Kidney (tissue), 13 donors: ENCODE measurements at regions not wholly inside any gene's neighbourhood (a gene's known extent, or its start where the extent isn't known, plus 50 kb on each side); places are given as distances from the start of the nearest gene placed in this dataset.

Experiments used
- DNase-seq, 5 donors: peaks; one replicate each; pipeline ENCODE4 v3.0.0-alpha.2; 2013 to 2020
- FAIRE-seq: peaks from 2 replicates; lab custom pipeline; 2012; peaks lifted over from hg19 to GRCh38; lab: Jason Lieb, UNC
- H3K27ac ChIP-seq, 2 donors: one replicate each; pipeline ENCODE4 v1.7.0; 2013; ENCODE audit warnings: low read depth in 2 of 2, low read length in 2 of 2, inconsistent platforms in 1 of 2
- H3K27me3 ChIP-seq: one replicate; pipeline ENCODE4 v1.7.1; 2013; ENCODE audit warnings: low read length, inconsistent platforms; ENCODE audit not compliant: control insufficient read depth, insufficient read depth
- H3K36me3 ChIP-seq, 3 donors: one replicate each; pipeline versions ENCODE4 v1.7.0 to v1.7.1; 2013; ENCODE audit warnings: low read length in 3 of 3, control low read depth in 1 of 3, inconsistent platforms in 1 of 3; ENCODE audit not compliant: insufficient read depth in 3 of 3, control insufficient read depth in 2 of 3
- H3K4me1 ChIP-seq, 3 donors: one replicate each; pipeline versions ENCODE4 v1.7.0 to v1.7.1; 2013; ENCODE audit warnings: low read length in 3 of 3, inconsistent platforms in 1 of 3, low read depth in 1 of 3; ENCODE audit not compliant: control insufficient read depth in 2 of 3, insufficient read depth in 2 of 3
- H3K4me3 ChIP-seq, 3 donors: one replicate each; pipeline versions ENCODE4 v1.7.0 to v1.8.1; 2013; ENCODE audit warnings: low read length in 3 of 3, control low read depth in 1 of 3, inconsistent platforms in 1 of 3
- H3K9ac ChIP-seq, 3 donors: one replicate each; pipeline versions ENCODE4 v1.7.0 to v1.7.1; 2013; ENCODE audit warnings: low read length in 3 of 3, control low read depth in 1 of 3, inconsistent platforms in 1 of 3
- H3K9me3 ChIP-seq, 3 donors: one replicate each; pipeline versions ENCODE4 v1.7.0 to v1.7.1; 2013; ENCODE audit warnings: low read length in 3 of 3, control low read depth in 1 of 3, inconsistent platforms in 1 of 3; ENCODE audit not compliant: control insufficient read depth in 2 of 3, insufficient read depth in 1 of 3
- CTCF ChIP-seq: IDR thresholded peaks from 3 replicates; pipeline ENCODE4 v1.5.1; 2012; ENCODE audit warnings: mild to moderate bottlenecking, moderate library complexity, borderline replicate concordance; ENCODE audit not compliant: insufficient read depth; ENCODE audit errors: extremely low read depth
- intact Hi-C: fragments of 100-400 bp; cut with DNase I; formaldehyde crosslinking; loops from one replicate; pipeline ENCODE4 v1.11.1; 2022
- donor health status: control.
- donor health status: control.
- donor health status: control.
- donor health status: control.
- donor health status: control.
- donor health status: DM: yes; HTN: yes; CAD: no.
- donor health status: Normal renal cell carcinoma (clear cell type).

- Histone ChIP-seq H3K36me3 (no peaks in the 10 kb centered on the region), H3K9me3 (no peaks in the 10 kb centered on the region), H3K27ac (no peak overlapping the region), H3K4me1 (no peaks in the 10 kb centered on the region), H3K4me3 (no peak overlapping the region), H3K27me3 (no peaks in the 10 kb centered on the region), H3K9ac (no peak overlapping the region)
- FAIRE-seq = no peak
- peak in 1 of 5 donors; percentile 38 for DNase-seq
- no peak for TF ChIP-seq CTCF
- intact Hi-C loops = no loop called here
Measured at GRCh38 chr4:11769434-11769833, 340.7 kb upstream of the HS3ST1 start.

- Histone ChIP-seq H3K36me3 (no peaks in the 10 kb centered on the region), H3K9me3 (no peaks in the 10 kb centered on the region), H3K27me3 (no peaks in the 10 kb centered on the region), H3K9ac (no peak overlapping the region), H3K4me1 (no peaks in the 10 kb centered on the region), H3K4me3 (no peak overlapping the region), H3K27ac (no peak overlapping the region)
- FAIRE-seq = no peak
- no peak for TF ChIP-seq CTCF
- intact Hi-C loops = no loop called here
- DNase-seq = no peak
Measured at GRCh38 chr4:11768251-11768972, 339.7 kb upstream of the HS3ST1 start.

- Histone ChIP-seq H3K4me1 (no peaks in the 10 kb centered on the region), H3K36me3 (no peaks in the 10 kb centered on the region), H3K27me3 (no peaks in the 10 kb centered on the region), H3K9me3 (no peaks in the 10 kb centered on the region), H3K9ac (no peak overlapping the region), H3K4me3 (no peak overlapping the region), H3K27ac (no peak overlapping the region)
- intact Hi-C loops = no loop called here
- DNase-seq (peak in 2 of 5 donors; percentile 50 to 51), FAIRE-seq (peak; percentile 95)
- peak; percentile 55 for TF ChIP-seq CTCF
Measured at GRCh38 chr4:11765849-11766453, 337.3 kb upstream of the HS3ST1 start.
